Parathyroid adenoma (tissue), 2 donors: ENCODE measurements at regions not wholly inside any gene's neighbourhood (a gene's known extent, or its start where the extent isn't known, plus 50 kb on each side); places are given as distances from the start of the nearest gene placed in this dataset.

Experiments
- H2AFZ ChIP-seq: fragments of 300-600 bp; sonication (generic); one replicate; pipeline ENCODE4 v1.7.0; 2017; ENCODE audit warnings: antibody characterized with exemption, mild to moderate bottlenecking
- H3K27ac ChIP-seq: fragments of 300-600 bp; sonication (generic); one replicate; pipeline ENCODE4 v1.7.0; 2017
- H3K27me3 ChIP-seq: fragments of 300-600 bp; sonication (generic); one replicate; pipeline ENCODE4 v1.7.0; 2017; ENCODE audit warnings: low read length; ENCODE audit not compliant: control insufficient read depth, insufficient read depth
- H3K36me3 ChIP-seq: fragments of 300-600 bp; sonication (generic); one replicate; pipeline ENCODE4 v1.7.0; 2017; ENCODE audit warnings: low read length; ENCODE audit not compliant: control insufficient read depth, insufficient read depth
- H3K4me1 ChIP-seq: fragments of 300-600 bp; sonication (generic); one replicate; pipeline ENCODE4 v1.7.0; 2017; ENCODE audit warnings: control low read depth
- H3K4me2 ChIP-seq: fragments of 300-600 bp; sonication (generic); one replicate; pipeline ENCODE4 v1.7.0; 2017; ENCODE audit warnings: low read length
- H3K4me3 ChIP-seq: fragments of 300-600 bp; sonication (generic); one replicate; pipeline ENCODE4 v1.7.0; 2017; ENCODE audit warnings: low read depth, low read length
- H3K79me2 ChIP-seq: fragments of 300-600 bp; sonication (generic); one replicate; pipeline ENCODE4 v1.7.0; 2017; ENCODE audit warnings: control low read depth
- H3K9ac ChIP-seq: fragments of 300-600 bp; sonication (generic); one replicate; pipeline ENCODE4 v1.7.0; 2017; ENCODE audit warnings: mild to moderate bottlenecking
- H3K9me3 ChIP-seq: fragments of 300-600 bp; sonication (generic); one replicate; pipeline ENCODE4 v1.7.0; 2017; ENCODE audit warnings: low read length; ENCODE audit not compliant: control insufficient read depth
- CTCF ChIP-seq: fragments of 300-600 bp; sonication (generic); IDR thresholded peaks from one replicate; pipeline ENCODE4 v1.7.0; 2017; ENCODE audit warnings: antibody characterized with exemption, mild to moderate bottlenecking
- donor health status: primary hyperparathyroidism.

- Histone ChIP-seq H2AFZ (no peak overlapping the region), H3K9me3 (no peaks in the 10 kb centered on the region), H3K36me3 (no peaks in the 10 kb centered on the region), H3K4me2 (no peak overlapping the region), H3K4me1 (no peaks in the 10 kb centered on the region), H3K79me2 (no peaks in the 10 kb centered on the region), H3K9ac (no peak overlapping the region), H3K27me3 (no peaks in the 10 kb centered on the region), H3K27ac (no peak overlapping the region), H3K4me3 (no peak overlapping the region)
- no peak for TF ChIP-seq CTCF
These were observed 131.4 kb downstream of the PDCD6IP start for GRCh38 chr3:33929813-33930212.

DNA sequence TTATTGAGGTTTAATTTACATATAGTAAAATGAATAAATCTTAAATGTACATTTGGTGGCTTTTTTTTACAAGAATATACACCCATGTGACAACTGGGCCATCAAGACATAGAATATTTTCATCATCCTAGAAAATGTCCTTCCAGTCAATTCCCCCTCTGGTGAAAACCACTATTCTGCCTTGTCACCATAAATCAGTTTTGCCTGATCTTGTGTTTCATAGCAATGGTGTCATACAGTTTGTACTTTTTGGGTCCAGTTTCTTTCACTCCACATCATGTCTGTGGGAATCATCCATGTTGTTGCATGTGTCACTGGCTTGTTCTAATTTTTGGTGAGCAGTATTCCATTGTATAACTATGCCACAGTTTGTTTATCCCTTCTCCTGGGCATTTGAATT, 133.1 kb downstream of the PDCD6IP start:
- Histone ChIP-seq H3K27ac (no peak overlapping the region), H3K27me3 (no peaks in the 10 kb centered on the region)

GRCh38 chr3:33932010-33932764, 133.8 kb downstream of the PDCD6IP start:
- H3K27ac ChIP-seq: no peak overlapping the region
- no peaks in the 10 kb centered on the region for H3K4me1 ChIP-seq
- no peak overlapping the region for H3K4me2 ChIP-seq
- H3K27me3 ChIP-seq: no peaks in the 10 kb centered on the region
- no peak overlapping the region for H3K9ac ChIP-seq
- no peak overlapping the region for H3K4me3 ChIP-seq
- H3K9me3 ChIP-seq: no peaks in the 10 kb centered on the region
- H3K36me3 ChIP-seq: no peaks in the 10 kb centered on the region
- no peak overlapping the region for H2AFZ ChIP-seq
- no peaks in the 10 kb centered on the region for H3K79me2 ChIP-seq
- no peak for TF ChIP-seq CTCF

More for the DNA sequence above, 133.1 kb downstream of the PDCD6IP start:
- Histone ChIP-seq H3K36me3 (no peaks in the 10 kb centered on the region), H3K4me3 (no peak overlapping the region), H3K4me1 (no peaks in the 10 kb centered on the region), H3K79me2 (no peaks in the 10 kb centered on the region), H3K4me2 (no peak overlapping the region), H2AFZ (no peak overlapping the region), H3K9me3 (no peaks in the 10 kb centered on the region), H3K9ac (no peak overlapping the region)
- TF ChIP-seq CTCF: no peak

- Histone ChIP-seq H3K27ac (no peak overlapping the region), H3K4me3 (no peak overlapping the region), H2AFZ (no peak overlapping the region), H3K4me1 (no peaks in the 10 kb centered on the region), H3K27me3 (no peaks in the 10 kb centered on the region), H3K9ac (no peak overlapping the region), H3K4me2 (no peak overlapping the region), H3K36me3 (no peaks in the 10 kb centered on the region), H3K79me2 (no peaks in the 10 kb centered on the region), H3K9me3 (no peaks in the 10 kb centered on the region)
- TF ChIP-seq CTCF: no peak
These were observed 137.9 kb downstream of the PDCD6IP start for GRCh38 chr3:33936171-33936920.
